AG04449 (cell line): ENCODE measurements at regions not wholly inside any gene's neighbourhood (a gene's known extent, or its start where the extent isn't known, plus 50 kb on each side); places are given as distances from the start of the nearest gene placed in this dataset.

Experiments
- CTCF ChIA-PET: fragments of 350-600 bp; formaldehyde crosslinking; extraction: SDS; loops from one replicate; lab custom pipeline; 2021; ENCODE audit warnings: antibody characterized with exemption; lab: Yijun Ruan, JAX
- POLR2A ChIA-PET: fragments of 400-600, 350-600 bp; formaldehyde crosslinking; extraction: SDS; loops from one replicate; lab custom pipeline; 2020; ENCODE audit warnings: antibody characterized with exemption, inconsistent platforms; lab: Yijun Ruan, JAX
- DNase-seq: peaks from one replicate; pipeline ENCODE4 v3.0.0-alpha.2; 2010; ENCODE audit warnings: low read depth, low spot score
- H3K4me3 ChIP-seq: 2 replicates; pipeline ENCODE4 v1.5.1; 2011; ENCODE audit warnings: low read depth, mild to moderate bottlenecking, control low read depth, low read length
- CTCF ChIP-seq: IDR thresholded peaks from one replicate; pipeline ENCODE4 v1.5.1; 2011; ENCODE audit warnings: mild to moderate bottlenecking, moderate library complexity, low read length, control low read depth, inconsistent platforms; ENCODE audit not compliant: insufficient read depth; ENCODE audit errors: missing control alignments

- DNase-seq = no peak
- peak; percentile 100 for TF ChIP-seq CTCF
- no peak overlapping the region for H3K4me3 ChIP-seq
- CTCF ChIA-PET = interaction anchor here (0.7 to 8.4 kb wide), 37 partner anchors 8 to 483 kb away, joined by 3 to 112 read pairs (median 4); no protein-coding TSS in a partner anchor
- POLR2A ChIA-PET = interaction anchor here (0.7 kb wide), 1 partner anchor 429 kb away, joined by 3 read pairs; no protein-coding TSS in a partner anchor
Observed at GRCh38 chr12:69157023-69157655, 82.2 kb upstream of the CPSF6 start.

- H3K4me3 ChIP-seq = no peak overlapping the region
- no peak for DNase-seq
- TF ChIP-seq CTCF = no peak
- ChIA-PET POLR2A (no interaction called here), CTCF (no interaction called here)
Observed at GRCh38 chr12:69161829-69162228, 77.5 kb upstream of the CPSF6 start.

DNA sequence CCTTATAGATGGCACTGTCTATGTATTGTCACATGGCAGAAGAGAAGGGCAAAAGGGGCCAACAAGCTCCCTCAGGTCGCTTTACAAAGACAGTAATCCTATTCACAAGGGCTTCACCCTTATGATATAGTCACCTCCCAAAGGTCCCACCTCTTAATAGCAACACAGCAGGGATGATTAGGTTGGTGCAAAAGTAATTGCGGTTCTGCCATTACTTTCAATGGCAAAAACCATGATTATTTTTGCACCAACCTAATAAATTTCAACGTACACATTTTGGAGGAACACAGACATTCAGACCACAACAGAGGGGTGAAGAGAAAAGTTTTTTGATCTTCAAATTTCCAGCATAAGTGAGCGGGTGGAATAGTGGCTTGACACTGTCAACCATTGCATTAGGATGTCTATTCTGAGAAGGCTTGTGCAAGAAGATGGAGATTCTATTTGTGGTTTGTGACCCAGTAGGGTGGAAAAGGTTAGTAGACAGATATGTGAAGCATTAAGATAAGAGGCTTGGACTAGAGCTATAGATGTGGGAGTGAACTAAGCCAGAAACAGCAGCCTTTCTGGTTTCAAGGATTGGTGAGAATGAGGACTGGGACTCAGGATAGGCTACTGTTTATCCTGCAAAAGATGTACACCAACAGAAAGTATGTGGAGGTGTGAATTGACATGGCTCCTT, 75.5 kb upstream of the CPSF6 start:
- no peak for DNase-seq
- ChIA-PET CTCF (interaction anchor here (3.5 kb wide), 1 partner anchor 9 kb away, joined by 21 read pairs; no protein-coding TSS in a partner anchor), POLR2A (no interaction called here)
- no peak for TF ChIP-seq CTCF
- H3K4me3 ChIP-seq = no peak overlapping the region

DNA sequence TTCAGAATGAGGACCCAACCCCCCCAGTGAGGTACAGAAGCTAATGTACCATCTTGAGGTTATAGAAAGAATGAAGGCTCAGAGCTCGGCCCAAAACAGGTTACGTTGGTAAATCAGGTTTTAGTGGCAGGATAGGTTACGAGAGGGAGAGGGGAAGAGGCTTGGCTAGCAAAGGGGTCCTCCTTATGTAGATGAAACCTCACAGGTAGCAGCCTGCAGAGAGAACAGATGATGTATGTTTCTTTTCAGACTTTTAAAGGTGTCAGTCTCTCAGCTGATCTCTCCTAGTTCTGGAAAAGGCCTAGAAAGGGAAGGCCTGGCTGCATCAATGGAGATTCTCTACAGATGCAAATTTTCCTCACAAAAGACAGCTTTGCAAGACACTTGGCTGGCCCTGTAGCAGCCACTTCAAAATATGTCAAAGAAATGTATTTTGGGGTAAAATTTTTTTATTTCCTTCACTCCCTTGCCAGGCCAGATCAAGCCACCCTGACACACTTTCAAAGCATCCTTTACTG, 71.7 kb upstream of the CPSF6 start:
- POLR2A ChIA-PET = no interaction called here
- TF ChIP-seq CTCF = no peak
- DNase-seq = no peak
- H3K4me3 ChIP-seq = no peak overlapping the region
- CTCF ChIA-PET = interaction anchor here (1.0 to 1.3 kb wide), 3 partner anchors 10 to 12 kb away, joined by 3 to 6 read pairs (median 4); no protein-coding TSS in a partner anchor

DNA sequence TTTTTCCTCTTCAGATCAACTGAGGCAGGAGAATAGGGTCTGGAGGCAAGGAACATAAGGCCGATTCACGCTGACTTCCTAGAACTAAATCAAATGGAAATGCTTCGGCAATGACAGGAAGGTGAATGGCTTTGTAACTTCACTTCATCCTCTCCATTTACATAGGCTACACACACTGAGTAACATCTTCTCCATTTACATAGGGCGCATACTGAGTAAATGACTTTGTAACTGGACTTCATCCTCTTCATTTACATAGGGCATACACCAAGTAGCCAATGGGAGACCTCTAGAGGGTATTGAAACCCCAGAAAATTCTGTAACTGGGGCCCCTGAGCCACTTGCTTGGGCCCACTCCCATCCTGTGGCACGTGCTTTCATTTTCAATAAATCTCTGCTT, 71.0 kb upstream of the CPSF6 start:
- no peak overlapping the region for H3K4me3 ChIP-seq
- CTCF ChIA-PET = interaction anchor here (1.0 to 1.3 kb wide), 2 partner anchors 10 to 12 kb away, joined by 4 to 6 read pairs; no protein-coding TSS in a partner anchor
- POLR2A ChIA-PET = no interaction called here
- no peak for DNase-seq
- TF ChIP-seq CTCF = no peak

DNA sequence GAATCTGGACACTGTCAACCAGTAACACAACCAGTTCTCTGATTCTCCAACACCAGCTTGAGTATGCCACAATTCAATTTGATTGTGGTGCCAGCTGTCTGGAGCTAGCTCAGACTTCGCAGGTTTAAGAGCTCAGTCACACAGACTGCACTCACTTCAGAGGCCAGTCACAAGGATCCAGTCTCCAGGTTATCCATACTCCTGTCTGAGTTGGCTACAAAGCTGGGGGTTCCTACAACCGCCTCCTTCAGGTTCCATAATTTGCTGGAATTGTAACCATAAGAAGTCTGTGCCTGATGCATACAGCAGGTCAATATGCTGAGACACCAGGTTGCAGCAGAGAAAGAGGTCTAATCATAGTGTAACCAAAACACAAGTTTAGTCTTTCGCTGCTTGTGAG, 70.5 kb upstream of the CPSF6 start:
- no peak overlapping the region for H3K4me3 ChIP-seq
- TF ChIP-seq CTCF = no peak
- CTCF ChIA-PET = interaction anchor here (13.7 kb wide), 1 partner anchor 14 kb away, joined by 112 read pairs; no protein-coding TSS in a partner anchor
- DNase-seq = no peak
- POLR2A ChIA-PET = no interaction called here
